Suppressor macrophage treated with lipopolysaccharide for 4 hours (primary cell): ENCODE measurements at regions not wholly inside any gene's neighbourhood (a gene's known extent, or its start where the extent isn't known, plus 50 kb on each side); places are given as distances from the start of the nearest gene placed in this dataset.

Experiments
- DNase-seq: peaks from one replicate; pipeline ENCODE4 v3.0.0-alpha.2; 2020

DNA sequence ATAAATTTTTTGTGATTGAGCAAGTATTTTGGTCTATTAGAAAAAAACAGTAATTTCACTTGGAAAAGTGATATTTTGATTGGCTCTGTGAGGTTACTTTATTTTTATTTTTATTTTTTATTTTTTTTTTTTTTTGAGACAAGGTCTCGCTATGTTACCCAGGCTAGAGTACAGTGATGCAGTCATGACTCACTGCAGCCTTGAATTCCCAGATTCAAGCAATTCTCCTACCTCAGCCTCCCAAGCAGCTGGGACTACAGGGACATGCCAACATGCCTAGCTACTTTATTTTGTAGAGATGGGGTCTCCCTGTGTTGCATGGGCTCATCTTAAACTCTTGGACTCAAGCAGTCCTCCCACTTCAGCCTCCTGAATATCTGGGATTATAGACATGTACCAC lies 60.9 kb upstream of the MGAT5 start:
- peak; percentile 17 for DNase-seq

DNA sequence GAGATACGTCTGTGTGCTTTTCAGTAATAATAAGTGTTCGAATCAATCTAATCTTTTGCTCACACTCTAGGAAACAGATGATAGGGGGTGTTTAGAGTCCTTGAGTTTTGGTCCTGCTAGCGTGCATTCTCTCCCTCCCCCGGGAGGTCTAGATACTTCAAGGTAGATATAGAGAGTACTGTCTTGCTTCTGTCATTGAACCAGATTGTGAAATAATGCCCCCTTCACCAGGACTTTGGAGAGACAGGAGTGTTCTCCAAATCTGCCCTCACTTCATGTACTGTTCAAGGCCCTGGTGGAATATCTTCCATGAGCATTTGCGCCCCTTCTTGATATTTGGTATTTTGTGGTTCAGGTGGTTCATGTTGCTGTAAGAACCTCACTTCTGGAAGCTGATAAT lies 59.4 kb upstream of the MGAT5 start:
- DNase-seq = no peak

DNA sequence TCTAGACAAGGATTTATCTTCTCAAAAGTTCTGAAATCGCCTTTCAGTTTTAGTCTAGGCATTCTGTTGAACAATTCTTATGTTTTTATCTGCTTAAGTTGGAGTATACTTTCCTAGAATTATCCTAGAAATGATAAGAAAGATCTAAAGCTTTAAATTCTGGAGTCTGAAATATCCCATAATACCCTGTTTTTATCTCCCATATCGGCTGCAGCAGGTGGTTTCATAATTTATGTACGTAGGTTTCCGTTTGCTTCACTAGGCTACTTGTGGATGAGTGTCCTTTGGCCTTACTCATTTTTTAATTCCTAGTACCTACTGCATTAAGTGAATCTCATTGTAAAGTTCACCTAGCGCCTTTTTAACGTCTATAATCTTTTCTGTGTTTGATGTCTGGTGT lies 58.5 kb upstream of the MGAT5 start:
- no peak for DNase-seq

DNA sequence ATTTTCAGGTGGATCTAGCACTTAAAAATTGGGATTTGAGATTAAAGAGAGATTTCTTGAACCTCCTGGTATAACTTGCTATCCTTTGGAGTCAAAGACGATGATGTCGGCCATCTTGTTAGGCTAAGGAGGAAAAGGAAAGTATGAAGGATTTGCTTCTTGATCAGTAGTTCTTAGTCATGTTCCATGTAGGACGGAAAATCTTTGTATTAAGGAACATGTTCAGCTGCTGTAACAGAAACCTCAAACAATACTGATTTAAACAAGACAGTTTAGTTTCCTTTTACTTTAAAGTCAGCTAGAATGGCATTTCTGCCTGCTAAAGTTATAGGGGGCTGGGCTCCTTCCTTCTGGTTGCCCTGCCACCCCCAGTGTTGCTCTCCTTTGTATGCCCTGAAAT lies 56.4 kb upstream of the MGAT5 start:
- DNase-seq = peak; percentile 18

DNA sequence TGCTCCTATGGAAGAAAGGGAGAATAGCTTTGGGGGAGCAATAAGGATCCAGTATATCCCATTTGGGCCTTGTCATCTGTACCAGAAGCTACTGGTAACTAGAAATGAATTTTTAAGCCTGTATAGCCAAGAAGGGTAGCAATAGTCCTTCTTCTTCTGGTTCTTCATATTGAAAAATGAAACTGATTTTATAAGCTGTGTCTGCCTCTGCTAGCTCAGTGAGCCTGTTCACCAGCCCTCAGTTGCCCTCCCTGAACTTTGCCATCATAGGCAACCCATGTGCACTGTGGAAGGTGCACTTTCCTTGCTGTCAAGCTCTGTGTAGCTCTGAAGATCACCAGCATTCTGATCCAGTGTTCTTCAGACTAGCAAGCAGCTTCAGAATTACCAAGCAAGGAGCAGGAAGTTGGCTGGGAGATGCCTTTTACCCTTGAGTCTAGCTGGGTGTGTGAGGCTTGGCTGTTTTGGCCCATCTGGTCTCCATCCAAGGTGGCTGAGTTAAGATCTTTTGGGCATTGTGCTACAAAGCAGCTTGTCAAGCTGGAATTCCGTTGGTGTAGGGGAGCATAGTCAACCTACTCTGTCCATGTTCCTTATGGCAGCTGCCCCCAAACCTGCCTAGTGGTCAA lies 55.8 kb upstream of the MGAT5 start:
- no peak for DNase-seq

DNA sequence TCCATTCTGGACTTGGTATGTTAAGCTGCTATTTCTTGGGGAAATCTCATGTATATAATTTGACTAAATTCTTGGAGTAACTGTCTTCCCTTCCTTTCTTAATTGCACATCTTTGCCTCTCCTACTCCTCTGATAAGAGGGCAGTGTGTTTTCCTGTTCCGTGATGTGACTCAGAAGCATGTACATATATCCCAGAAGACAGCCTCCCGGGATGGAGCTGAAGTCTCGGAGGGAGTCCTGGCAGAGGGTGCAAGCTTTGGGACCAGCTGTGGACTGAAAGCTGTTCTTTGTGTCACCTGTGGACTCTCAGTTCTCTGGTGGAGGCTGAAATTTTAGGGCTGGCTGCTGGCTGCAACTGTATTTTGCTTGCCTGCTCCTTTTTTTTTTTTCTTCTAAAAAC lies 54.7 kb upstream of the MGAT5 start:
- no peak for DNase-seq

DNA sequence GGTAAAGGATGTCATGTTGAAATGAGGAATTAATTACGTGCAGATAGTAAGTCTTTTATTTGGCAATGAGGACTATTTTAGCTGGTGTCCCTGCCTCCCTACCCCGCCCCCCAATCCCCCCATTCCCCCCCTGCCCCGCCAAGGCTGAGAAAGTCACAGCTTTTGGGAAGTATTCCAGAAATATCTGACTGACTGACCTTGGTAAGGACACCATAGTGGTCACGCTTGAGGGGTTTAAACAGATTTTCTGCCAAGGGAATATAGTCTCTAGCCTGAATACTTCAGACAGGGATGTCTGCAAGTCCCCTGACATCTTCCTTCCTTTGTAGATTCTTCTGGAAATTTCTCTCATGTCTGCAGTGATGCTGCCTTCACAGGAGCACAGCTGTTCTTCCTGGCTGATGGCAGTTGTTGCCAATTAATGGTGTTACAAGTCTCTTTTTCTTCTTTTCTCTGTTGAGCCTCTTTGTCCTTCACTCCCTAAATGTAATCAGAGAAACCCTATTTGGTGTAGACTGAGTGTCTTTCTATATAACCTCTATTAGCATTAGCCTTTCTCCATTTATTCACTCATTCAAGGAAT lies 53.7 kb upstream of the MGAT5 start:
- no peak for DNase-seq

DNA sequence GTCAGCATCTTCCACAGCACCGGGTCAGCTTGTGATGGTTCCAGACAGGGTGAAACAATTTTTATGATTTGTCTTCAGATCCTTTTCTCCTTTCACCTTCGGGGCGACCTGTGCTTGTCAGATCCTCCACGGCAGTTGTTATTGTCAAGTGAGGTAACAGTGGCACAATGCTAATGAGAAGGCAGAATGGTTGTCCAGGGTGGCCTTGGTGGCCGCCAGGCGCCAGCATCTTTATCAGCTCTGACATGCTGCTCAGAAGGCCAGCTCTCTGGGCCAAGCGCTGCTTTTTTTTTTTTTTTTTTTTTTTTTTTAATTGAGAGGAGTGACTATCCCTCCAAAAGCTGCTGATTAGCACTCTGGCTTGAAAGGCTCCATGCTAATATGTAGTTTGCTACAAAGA lies 52.3 kb upstream of the MGAT5 start:
- DNase-seq = no peak

DNA sequence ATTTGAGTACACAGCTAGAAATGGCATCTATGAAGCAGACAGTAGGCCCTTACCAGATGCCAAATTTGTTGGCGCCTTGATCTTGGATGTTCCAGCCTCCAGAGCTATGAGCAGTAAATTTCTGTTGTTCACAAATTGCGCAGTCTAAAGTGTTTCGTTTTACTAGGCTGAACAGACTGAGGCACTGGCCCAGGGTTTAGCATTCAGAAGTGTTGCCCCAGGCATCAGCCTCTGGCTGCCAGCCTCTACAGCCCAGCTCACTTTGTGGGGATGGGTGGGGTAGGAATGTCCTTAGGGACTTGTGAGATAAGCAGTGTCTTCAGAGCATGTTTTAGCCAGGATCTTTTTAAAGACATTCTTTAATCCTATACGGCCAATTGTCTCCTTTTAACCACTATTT lies 51.5 kb upstream of the MGAT5 start:
- no peak for DNase-seq

DNA sequence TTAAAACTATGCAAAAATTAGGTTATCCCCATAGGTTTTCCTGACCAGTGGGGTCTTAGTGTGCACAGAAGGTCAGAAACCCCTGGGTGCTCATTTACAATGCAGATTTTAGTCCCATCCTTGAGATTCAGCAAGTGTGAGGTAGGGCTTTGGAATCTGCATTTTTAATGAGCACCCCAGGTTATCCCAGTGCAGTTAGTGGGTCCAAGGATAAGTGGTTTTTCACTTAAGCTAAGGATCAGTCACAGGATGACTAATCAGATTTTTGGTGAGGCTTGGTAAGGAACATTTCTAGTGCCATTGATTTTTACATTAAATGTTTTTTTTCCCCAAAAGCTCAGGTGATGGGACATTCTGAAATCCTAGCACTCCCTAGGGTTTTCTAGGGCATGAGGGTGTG lies 50.7 kb upstream of the MGAT5 start:
- DNase-seq = no peak
